CD4-positive, alpha-beta T cell treated with Interleukin-1 beta for 1 hour (primary cell): ENCODE measurements at regions not wholly inside any gene's neighbourhood (a gene's known extent, or its start where the extent isn't known, plus 50 kb on each side); places are given as distances from the start of the nearest gene placed in this dataset.
"Not testable (repeated sequence)": the region's sequence is repeated elsewhere in the genome, so short reads cannot be mapped to it uniquely, and the experiment has no call there.

ENCODE experiments used
- DNase-seq, 2 donors: peaks; one replicate each; pipeline ENCODE4 v3.0.0-alpha.2; 2020 to 2022

DNA sequence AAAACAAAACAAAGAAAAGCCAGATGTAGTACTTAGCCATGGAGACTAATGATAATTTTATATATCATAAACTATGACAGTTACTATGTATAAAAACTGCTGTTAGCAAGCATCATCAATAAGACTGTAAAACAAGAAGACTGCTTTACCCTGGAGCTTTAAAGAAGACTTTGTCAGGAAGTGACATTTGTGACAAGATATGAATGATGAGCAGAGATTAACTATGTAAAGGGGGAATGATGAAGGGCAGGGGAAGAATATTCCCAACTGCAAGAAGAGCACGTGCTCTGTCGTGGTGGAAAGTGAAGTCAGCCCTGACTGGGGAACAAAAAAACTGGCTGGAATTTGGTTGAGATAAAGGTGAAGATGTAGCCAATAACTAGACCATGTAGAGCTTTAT lies 617.1 kb upstream of the AMOT start:
- DNase-seq = no peak

DNA sequence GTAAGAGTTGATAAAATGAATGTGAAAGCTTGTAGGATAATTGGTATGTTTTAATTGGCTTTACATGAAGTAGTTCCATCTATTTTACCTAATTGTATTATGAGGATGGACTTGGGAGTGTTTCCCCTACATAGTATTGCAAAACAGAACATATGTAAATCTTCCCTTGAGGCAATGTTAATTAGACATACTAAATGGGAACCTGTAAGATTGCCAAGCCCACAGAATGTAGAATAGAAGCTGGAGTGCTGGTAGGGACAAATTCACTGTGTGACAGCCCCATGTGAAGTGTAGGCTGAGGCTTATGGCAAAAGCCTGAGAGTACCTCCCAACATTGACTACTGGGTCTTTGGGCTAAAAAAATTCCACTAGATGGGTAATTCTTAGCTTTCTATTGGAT lies 615.0 kb upstream of the AMOT start:
- no peak for DNase-seq

DNA sequence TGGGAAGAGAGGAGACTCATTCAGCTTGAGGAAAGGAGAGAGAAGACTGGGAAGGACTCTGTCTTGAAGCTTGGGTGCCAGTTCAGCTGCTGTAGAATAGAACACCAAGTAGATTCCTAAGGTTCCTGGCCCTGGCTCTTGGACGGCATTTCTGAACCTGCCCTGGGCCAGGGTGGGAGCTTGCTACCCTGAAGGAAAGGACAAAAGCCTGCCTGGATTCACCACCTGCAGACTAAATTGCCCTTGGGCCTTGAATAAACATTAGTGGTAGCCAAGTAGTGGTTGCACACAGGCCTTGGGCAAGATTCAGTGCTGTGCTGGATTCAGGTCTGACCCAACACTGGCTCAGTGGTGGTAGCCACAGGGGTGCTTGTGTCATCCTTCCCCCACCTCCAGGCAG lies 588.4 kb upstream of the AMOT start:
- no peak for DNase-seq

DNA sequence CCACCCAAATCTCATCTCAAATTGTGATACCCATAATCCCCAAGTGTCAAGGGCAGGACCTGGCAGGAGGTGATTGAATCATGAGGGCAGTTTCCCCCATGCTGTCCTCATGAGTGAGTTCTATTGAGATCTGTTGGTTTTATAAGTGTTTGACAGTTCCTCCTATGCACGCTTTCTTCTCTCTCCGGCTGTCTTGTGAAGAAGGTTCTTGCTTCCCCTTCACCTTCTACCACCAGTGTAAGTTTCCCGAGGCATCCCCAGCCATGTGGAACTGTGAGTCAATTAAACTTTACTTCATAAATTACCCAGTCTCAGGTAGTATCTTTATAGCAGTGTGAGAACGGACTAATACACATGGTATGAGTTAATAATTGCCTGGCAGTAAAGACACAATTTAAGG lies 581.7 kb upstream of the AMOT start:
- no peak for DNase-seq

DNA sequence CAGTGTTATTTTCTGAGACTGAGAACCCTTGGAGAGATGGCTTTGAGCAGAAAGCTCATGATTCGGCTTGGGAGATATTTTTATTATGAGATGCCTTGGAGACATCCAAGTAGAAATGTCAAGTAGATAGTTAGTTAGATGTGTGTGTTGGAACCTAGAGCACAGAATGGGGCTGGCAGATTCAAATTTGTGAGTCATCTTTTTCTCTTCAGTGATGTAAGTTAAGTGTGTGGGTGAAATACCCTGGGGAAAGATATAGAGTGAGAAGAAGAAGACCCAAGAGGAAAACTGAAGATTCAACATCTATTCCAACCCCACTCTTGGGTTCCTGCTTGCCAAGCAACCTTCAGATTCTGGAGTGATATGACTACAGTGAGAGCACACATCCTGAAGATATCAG lies 580.8 kb upstream of the AMOT start:
- no peak for DNase-seq

DNA sequence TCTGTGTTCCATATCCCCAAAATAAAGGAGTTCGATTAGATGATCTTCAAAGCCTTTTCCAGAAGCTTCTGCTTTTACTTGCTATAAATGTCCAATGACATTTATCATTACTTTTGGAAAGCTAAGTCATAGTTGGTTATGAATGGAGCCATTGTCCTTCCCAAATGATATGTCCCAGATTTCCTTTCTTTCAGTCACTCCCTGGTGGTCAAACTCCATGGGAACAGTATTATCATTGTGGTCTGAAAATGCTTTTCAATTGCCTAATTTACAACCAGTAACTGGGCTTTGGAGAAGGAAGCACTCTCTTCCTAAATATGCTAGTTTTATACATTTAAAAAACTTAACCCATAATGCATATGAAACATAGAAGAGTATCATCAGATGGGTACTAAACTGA lies 571.5 kb upstream of the AMOT start:
- no peak for DNase-seq

DNA sequence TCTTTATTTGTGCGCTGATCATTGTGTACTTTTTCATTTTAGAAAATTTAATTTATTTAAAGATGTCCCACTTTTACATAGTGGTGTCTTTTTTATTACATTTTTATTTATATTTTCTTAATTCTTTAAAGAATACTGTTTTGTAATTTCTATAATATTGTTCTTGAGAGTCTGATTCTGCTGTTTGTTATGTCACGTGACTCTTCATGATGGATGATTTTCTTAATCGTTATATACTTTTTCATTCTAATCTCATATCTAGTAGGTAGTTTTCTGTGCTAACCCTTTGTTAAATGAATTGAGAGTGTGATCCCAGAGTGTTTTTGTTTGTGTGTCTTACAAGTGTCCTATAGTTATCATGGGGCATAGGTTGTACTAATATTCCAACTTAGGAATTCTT lies 568.2 kb upstream of the AMOT start:
- no peak for DNase-seq

DNA sequence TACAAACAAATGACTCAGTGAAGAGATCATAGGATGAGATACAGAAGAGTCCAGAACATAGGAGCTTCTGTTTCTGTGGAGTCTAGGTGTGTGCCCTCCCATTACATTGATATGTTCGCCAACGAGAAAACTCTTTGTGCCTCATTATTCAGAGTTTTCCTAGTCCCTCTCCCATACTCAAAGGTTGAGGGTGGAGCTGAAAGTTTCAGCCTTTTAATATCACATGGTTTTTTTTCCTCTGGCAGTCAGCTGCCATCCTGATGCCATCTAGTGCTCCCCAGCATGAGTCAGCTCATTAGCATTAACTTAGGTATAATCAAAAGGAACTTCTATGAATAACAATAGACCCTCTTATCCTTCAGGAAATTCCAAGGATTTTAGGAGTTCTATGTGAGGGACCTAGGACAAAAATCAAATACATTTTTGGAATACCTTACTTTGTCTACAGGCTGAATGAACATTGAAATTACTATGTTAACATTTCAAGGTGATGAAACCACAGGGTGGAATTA lies 559.6 kb upstream of the AMOT start:
- DNase-seq = no peak

DNA sequence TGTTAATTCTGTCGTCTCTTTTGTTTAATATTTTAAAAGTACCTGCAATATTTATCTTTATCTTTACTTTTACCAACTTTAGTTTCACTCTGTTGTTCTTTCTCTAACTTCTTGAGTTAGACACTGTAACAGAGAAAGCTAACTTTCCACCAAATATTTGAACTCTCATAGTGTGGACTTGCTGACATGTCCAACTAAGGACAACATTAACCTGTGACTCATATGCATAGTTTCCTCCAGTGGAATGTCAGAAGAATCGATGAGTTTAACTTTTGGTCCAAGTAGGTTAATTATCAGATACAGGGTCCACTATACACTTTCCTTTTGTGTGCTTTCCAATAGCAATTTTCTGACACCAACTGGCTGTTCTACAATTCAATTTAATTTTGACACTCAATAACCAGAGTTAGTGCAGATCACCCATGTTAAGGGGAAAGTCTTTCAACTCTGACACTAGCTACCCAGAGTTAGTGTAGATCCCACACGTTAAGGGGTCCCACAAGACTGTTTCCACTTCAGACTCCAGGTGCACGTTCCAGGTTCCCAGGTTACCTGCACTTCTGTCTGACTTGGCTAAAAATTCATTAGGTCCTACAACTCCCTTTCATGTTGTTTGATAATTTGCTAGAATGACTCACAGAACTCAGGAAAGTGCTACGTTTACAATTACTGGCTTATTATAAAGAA lies 559.0 kb upstream of the AMOT start:
- no peak for DNase-seq

DNA sequence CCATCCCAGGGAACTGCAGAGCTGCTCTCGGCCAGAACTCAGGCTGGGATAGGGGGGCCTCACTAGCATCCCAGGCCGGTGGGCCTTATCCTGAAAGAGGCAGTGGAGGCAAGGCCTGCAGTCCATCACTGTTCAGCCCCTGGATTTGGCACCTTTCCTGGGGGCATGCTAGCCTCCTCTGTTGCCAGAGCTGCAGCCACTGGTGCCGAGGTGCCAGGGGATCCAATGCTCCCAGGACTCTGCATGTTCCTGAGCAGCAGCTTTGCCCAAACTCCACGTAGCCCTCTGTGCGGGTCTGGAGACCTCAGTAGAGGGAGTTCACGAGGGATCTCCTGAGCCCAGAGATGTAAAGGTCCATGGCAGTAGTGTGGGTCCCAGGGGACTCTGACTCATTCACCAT lies 551.7 kb upstream of the AMOT start:
- DNase-seq = no peak

DNA sequence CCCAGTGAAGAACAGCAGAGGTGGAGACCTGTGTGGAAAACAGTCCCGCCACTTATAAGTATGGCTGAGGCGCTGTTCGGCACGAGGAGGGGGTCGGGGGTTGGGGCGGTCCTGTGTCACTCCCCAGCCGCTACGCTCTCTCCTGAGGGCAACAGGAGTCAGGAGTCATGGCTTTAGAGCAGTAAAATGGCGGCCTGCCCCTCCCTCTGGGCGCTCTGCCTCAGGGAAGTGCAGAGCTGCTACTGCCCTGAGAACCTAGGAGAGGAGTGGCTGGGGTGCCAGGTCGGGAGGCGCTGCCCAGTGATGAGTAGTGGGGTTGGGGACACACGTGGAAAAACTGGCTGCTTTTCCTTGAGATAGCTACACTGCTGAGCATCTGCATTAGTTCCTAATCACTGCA lies 551.2 kb upstream of the AMOT start:
- DNase-seq = no peak

DNA sequence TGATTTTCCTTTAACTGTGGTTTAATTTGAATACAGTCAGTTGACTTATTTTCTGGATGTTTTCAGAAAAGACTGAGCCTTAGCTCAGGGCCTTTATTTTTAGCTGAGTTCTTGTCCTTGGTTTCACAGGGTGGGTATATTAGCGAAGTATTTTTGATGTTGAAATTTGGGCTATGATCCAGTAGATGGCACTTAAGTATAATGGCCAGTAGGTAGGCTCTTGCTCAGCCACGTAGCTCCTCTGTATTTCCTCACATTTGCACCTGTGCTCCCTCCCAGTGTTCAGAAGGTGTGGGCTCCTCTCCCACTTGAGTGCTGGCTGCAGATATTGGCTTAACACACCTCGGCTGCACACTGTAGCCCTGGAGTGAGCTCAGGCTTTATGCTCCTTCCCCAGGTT lies 549.9 kb upstream of the AMOT start:
- DNase-seq = no peak

DNA sequence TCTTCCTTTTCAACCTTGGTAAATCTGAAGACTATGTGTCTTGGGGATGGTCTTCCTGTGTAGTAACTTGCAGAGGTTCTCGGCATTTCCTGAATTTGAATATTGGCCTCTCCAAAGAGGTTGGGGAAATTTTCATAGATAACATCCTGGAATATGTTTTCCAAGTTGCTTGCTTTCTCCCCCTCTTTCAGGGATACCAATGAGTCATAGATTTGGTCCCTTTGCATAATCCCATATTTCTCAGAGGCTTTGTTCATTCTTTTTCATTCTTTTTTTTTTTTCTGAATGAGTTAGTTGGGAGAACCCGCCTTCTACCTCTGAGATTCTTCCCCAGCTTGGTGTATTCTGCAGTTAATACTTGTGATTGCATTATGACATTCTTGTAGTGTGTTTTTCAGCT lies 549.2 kb upstream of the AMOT start:
- DNase-seq = no peak

DNA sequence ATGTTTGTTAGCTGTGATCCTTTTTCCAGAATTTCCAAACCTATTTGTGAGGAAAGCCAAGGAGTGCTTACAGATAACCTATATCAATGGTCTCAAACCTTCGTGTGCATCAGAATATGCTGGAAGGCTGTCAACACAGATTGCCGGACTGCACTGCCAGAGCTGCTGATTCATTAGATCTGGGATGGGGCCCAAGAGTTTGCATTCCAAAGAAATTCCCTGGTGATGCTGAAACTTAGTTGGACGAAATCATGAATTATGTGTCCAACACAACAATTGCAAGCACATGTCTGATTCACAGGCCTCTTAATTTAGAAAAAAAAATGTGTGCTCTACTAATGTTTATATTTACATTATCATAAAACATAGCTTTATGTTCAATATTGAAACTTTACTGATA lies 544.0 kb upstream of the AMOT start:
- no peak for DNase-seq

DNA sequence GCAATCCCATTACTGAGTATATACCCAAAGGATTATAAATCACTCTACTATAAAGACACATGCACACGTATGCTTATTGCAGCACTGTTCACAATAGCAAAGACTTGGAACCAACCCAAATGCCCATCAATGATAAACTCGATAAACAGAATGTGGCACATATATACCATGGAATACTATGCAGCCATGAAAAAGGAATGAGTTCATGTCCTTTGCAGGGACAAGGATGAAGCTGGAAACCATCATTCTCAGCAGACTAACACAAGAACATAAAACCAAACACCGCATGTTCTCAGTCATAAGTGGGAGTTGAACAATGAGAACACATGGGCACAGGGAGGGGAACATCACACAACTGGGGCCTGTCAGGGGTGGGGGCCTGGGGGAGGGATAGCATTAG lies 532.8 kb upstream of the AMOT start:
- not testable (repeated sequence) for DNase-seq

DNA sequence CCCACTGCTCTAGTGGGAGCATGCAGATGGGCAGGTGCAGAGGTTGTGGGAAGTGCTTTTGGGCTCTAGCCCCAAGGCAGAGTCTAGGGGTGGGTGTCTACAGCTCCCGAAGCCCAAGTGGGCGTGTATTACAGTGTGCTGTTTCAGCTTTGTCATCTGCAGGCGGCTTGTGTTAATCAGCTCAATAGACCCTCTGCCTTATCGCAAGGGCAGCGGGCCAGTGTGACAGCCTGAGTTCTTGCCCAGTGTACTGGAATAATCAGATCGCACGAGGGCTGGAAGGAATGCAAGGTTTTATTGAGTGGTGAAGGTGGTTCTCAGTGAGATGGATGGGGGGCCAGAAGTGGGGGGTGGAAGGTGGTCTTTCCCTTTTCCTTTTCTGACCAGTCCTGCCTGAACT lies 529.4 kb upstream of the AMOT start:
- DNase-seq = no peak

DNA sequence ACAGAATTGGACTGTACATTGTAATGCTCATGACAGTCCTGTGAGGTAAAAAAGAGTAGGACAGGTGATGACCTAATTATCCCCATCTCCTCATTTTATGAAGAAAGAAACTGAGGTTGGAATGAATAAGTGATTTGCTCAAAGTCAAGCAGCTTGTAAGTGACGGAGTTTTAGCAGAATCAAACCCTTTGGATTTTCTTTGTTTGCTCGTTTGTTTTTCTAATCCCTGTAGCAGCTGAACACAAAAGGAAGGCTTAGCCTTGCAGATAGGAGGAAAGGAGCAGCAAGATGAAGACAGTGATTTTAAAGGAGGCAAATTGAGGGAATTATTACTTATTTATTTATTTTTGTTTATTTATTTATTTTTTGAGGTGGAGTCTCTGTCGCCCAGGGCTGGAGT lies 528.4 kb upstream of the AMOT start:
- no peak for DNase-seq

DNA sequence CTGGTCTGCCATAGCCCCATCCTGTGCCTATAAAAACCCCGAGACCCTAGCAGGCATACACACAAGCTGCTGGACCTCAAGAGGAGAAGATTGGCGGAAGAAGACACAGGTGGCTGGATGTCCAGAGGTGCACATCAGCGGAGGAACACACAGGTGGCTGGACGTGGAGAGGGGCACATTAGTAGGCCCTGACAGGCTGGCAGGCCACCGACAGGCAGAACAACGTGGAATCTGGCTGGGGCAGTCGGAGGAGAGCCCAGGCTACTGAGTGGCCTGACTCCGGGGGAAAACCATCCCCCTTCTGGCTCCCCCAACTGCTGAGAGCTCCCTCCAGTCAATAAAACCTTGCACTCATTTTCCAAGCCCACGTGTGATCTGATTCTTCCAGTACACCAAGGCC lies 512.5 kb upstream of the AMOT start:
- no peak for DNase-seq

DNA sequence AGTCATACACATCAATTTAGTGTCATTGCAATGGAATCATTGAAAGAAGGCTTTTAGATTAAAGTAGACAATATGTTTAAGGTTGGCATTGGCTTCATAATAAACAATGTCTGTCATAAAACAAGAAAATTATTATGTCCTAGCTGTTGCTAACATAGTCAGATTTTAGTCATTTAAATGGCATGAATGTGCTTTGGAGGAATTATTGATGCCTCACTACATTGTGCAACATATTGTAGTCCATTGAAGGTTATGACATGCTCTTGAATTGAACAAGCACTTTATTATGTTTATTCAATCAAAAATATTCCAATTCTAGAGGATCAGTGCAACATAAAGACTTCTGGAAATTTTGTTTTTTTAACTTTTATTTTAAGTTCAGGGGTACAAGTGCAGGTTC lies 489.8 kb upstream of the AMOT start:
- DNase-seq = no peak

DNA sequence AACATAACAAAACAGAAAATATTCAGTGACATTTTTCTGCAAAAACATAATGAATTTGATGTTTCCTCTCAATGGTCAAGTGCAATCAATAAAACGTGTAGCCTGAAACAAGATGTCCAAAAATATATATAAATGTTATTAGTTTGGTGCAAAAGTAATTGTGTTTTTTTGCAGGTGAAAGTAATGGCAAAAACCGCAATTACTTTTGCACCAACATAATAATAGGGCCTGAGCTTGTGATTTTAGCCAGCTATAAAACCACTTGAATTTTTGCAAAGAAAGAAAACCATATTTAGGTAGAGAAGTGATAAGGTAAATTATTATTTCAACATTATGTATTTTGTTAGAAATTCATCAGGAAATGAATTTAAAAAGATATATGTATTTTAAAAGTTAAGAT lies 475.3 kb upstream of the AMOT start:
- no peak for DNase-seq

DNA sequence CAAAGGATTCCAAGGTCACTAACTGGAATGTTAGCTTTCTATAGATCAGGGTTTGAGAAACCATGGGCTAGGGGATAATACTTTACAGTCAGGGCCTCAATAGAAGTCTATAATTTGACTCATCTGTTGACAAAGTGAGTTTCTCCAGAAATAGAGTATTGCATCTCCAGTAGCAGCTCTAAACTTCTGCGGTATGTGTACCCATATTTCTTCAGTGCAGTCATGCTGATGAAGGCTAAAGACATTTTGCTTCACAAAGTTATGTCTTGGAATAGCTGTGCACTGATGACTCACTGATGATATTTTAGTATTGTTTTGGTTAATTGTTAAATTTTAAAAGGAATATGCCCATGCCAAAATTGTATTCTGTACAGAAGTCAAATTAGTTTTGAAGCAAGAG lies 464.9 kb upstream of the AMOT start:
- no peak for DNase-seq

DNA sequence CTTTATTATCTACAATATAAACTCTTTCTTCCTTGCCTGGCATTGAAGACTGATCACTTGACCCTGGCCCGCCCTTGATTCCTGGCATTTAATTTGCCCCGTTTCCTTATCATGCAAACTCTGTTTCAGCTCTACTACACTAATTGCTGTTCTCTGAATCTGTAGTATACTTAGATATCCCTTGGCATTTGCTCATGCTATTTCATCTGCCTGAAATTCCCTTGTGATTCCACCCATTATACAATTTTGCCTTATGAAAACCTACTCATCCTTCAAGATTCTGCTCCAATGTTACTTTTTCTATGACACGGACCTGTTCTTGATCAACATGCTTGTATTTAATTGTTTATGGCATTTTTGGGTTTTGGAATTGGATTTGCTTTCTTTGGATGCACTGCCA lies 459.9 kb upstream of the AMOT start:
- no peak for DNase-seq

DNA sequence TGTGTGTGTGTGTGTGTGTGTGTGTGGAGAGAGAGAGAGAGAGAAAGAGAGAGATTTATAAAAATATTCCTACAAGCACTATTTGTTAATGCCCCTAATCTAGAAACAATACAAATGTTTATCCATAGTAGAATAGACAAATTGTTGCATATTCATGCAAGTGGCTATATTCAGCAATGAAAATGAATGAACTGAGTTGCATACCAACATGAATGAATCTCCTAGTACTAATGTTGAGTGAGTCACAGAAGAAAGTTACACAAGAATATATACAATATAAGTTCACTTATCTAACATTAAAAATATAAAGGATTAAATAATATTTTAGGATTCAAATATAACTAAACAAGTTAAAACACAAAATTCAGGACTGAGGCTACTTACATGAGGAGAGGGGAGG lies 456.8 kb upstream of the AMOT start:
- DNase-seq = no peak

DNA sequence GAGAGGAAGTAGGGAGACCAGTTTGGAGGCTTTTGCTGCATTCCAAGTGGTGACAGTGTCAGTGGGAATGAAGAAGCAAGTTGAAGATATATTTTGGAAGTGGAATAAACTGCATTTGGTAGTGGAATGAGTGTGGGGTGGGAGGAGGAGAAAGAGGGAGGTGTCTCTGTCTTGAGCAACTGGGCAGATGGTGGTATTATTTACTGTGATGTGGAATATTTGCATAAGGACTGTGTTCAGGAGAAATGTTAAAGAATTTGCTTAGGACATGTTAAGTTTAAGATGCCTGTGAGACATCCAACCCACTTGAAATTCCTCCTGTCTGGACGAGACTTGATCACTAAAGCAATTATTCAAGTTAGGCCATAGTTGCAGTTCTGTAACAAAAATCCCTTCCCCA lies 448.9 kb upstream of the AMOT start:
- no peak for DNase-seq

DNA sequence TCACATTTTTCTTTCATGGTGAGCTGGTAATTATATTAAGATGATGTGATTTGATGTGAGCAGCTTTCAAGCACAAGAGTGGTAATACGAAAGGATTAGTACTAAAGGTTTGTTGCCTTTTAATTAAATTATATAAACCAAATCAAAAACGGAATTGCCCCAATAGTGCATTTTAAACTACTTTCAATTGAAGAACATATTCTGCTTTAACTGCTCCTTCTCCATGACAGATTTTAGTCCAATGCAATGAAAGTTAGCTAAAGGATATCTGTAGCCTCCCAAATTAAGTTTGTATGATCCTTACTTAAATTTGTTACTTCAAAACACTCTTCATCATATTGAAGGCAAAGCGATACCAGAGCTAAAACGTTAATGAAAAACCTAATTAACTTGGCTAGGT lies 447.1 kb upstream of the AMOT start:
- no peak for DNase-seq

DNA sequence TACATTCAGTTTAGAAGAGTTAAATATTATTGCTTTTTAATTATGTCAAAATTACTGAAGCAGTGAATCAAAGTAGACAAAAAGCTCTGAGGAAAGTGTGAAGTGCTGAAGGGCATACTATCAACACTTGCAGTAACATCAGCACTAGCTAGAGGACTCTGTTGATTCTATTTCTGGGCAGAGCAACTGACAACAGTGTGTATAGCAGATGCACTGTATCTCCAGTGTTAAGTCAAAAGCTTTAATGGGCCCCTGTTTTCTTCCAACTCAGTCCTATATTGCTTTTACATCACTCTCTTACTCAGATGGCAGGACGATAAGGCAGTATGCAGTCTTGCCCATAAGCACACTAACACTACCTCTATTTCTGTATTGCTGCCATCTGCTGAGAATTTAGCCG lies 435.2 kb upstream of the AMOT start:
- DNase-seq = no peak
